Tibial nerve (tissue), 3 donors: ENCODE measurements at regions not wholly inside any gene's neighbourhood (a gene's known extent, or its start where the extent isn't known, plus 50 kb on each side); places are given as distances from the start of the nearest gene placed in this dataset.

Source experiments
- POLR2A ChIP-seq, 2 donors: fragments of 450-650 bp; IDR thresholded peaks; one replicate each; pipeline ENCODE4 v1.6.1; 2017; ENCODE audit warnings: antibody characterized with exemption in 2 of 2, mild to moderate bottlenecking in 2 of 2, moderate library complexity in 2 of 2
- TF ChIP-seq, protein P1 (sequence below), 5 experiments: fragments of 200-600 bp in 3 of 5; fragments of 450-650 bp in 2 of 5; sonication (generic) in 3 of 5; IDR thresholded peaks; one replicate each; pipeline ENCODE4 v1.5.1; 2016 to 2019; ENCODE audit warnings: antibody characterized with exemption in 5 of 5, mild to moderate bottlenecking in 3 of 5, moderate library complexity in 2 of 5

DNA sequence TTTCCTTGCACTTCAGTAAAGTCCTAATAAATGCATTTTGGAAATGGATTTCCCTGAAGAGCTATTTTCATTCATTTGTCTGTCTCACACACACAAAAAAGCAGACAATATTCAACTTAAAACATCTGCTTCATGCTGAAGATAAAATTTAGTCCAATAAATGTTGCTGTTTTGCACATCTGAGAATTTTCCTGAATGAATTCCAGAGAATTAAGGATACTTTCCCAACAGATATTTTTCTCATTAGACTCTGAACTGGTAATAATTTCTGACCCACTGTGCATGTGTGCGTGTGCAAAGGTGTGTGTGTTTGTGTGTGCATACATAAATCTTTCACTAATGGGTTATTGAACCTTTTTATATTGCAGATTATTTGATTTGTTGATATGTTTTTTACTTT, 390.2 kb upstream of the TMEFF2 start:
- TF ChIP-seq, protein P1, sequence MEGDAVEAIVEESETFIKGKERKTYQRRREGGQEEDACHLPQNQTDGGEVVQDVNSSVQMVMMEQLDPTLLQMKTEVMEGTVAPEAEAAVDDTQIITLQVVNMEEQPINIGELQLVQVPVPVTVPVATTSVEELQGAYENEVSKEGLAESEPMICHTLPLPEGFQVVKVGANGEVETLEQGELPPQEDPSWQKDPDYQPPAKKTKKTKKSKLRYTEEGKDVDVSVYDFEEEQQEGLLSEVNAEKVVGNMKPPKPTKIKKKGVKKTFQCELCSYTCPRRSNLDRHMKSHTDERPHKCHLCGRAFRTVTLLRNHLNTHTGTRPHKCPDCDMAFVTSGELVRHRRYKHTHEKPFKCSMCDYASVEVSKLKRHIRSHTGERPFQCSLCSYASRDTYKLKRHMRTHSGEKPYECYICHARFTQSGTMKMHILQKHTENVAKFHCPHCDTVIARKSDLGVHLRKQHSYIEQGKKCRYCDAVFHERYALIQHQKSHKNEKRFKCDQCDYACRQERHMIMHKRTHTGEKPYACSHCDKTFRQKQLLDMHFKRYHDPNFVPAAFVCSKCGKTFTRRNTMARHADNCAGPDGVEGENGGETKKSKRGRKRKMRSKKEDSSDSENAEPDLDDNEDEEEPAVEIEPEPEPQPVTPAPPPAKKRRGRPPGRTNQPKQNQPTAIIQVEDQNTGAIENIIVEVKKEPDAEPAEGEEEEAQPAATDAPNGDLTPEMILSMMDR (IDR thresholded peaks at IDR 0.05) = no peak
- TF ChIP-seq POLR2A (IDR thresholded peaks at IDR 0.05) = no peak
